ENCODE measurements at regions not wholly inside any gene's neighbourhood (a gene's known extent, or its start where the extent isn't known, plus 50 kb on each side); places are given as distances from the start of the nearest gene placed in this dataset.

DNA sequence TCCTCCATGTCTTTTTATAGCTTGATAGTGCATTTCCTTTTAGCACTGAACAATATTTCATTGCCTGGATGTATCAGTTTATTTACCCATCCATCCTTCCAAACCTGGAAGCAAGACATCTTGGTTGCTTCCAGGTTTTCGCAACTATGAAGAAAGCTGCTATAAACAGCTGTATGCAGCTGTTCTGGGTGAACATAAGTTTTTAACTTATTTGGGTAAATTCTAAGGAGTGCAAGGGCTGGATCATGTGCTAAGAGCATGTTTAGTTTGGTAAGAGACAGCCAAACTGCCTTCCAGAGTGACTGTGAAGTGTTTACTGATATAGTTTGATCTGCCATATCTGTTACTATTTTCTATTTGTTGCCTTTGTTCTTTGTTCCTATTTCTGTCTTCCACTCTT is 58.5 kb downstream of the CSF2 start:
- TF ChIP-seq, protein P1, sequence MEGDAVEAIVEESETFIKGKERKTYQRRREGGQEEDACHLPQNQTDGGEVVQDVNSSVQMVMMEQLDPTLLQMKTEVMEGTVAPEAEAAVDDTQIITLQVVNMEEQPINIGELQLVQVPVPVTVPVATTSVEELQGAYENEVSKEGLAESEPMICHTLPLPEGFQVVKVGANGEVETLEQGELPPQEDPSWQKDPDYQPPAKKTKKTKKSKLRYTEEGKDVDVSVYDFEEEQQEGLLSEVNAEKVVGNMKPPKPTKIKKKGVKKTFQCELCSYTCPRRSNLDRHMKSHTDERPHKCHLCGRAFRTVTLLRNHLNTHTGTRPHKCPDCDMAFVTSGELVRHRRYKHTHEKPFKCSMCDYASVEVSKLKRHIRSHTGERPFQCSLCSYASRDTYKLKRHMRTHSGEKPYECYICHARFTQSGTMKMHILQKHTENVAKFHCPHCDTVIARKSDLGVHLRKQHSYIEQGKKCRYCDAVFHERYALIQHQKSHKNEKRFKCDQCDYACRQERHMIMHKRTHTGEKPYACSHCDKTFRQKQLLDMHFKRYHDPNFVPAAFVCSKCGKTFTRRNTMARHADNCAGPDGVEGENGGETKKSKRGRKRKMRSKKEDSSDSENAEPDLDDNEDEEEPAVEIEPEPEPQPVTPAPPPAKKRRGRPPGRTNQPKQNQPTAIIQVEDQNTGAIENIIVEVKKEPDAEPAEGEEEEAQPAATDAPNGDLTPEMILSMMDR (IDR thresholded peaks at IDR 0.05; ENCODE audit: insufficient read depth, low read depth, low read length) = no peak
- TF ChIP-seq EZH2 (IDR thresholded peaks at IDR 0.05; ENCODE audit: insufficient read depth, low read length) = no peak

All from astrocyte (in vitro differentiated cells and primary cell).